Natural killer cell treated with Interleukin-12 subunit alpha and Interleukin-12 subunit beta and Interleukin-15 and Interleukin-18, amount 100 ng/mL, for 72 hours (primary cell): ENCODE measurements at regions not wholly inside any gene's neighbourhood (a gene's known extent, or its start where the extent isn't known, plus 50 kb on each side); places are given as distances from the start of the nearest gene placed in this dataset.
A peak's percentile ranks its signal among the peaks of the same experiment; 100 is the strongest.

Experiments
- ATAC-seq, 2 donors: fragments of 150-1000 bp; cut with Tn5 transposase in 1 of 2; sonication (Bioruptor Pico), chemical (Tn5 transposase) in 1 of 2; 2 replicates each; pipeline ENCODE4 v1.10.0; 2021
- DNase-seq: peaks from one replicate; pipeline ENCODE4 v3.0.0; 2022; ENCODE audit warnings: low spot score
- H3K27ac Mint-ChIP-seq, 2 donors: 1 replicate in 1 of 2; 2 replicates in 1 of 2; pipeline ENCODE4 v1.8.0; 2022; ENCODE audit warnings: mixed read lengths in 2 of 2, mild to moderate bottlenecking in 1 of 2, moderate library complexity in 1 of 2
- H3K27me3 Mint-ChIP-seq, 2 donors: 1 replicate in 1 of 2; 2 replicates in 1 of 2; pipeline ENCODE4 v1.8.0; 2022; ENCODE audit warnings: mixed read lengths in 2 of 2
- H3K36me3 Mint-ChIP-seq: one replicate; pipeline ENCODE4 v1.8.0; 2022; ENCODE audit warnings: mixed read lengths
- H3K4me1 Mint-ChIP-seq, 2 donors: 1 replicate in 1 of 2; 2 replicates in 1 of 2; pipeline ENCODE4 v1.8.0; 2022; ENCODE audit warnings: low read depth in 2 of 2, mixed read lengths in 2 of 2, mild to moderate bottlenecking in 1 of 2
- H3K4me3 Mint-ChIP-seq: one replicate; pipeline ENCODE4 v1.8.0; 2022; ENCODE audit warnings: mixed read lengths
- H3K9me3 Mint-ChIP-seq: 2 replicates; pipeline ENCODE4 v1.8.0; 2022; ENCODE audit warnings: mixed read lengths

GRCh38 chr12:131586269-131586668, 124.6 kb upstream of the SFSWAP start:
- Mint-ChIP-seq H3K36me3 (no peaks in the 10 kb centered on the region), H3K4me1 (peaks cover 3 to 9% of the 10 kb centered on the region in 2 donors), H3K27ac (no peak overlapping the region), H3K9me3 (no peaks in the 10 kb centered on the region), H3K27me3 (peaks cover 0 to 22% of the 10 kb centered on the region in 2 donors), H3K4me3 (no peak overlapping the region)
- DNase-seq: no peak
- no peak for ATAC-seq

- H3K27ac Mint-ChIP-seq: no peak overlapping the region
- H3K27me3 Mint-ChIP-seq: peaks cover 0 to 22% of the 10 kb centered on the region in 2 donors
- ATAC-seq: no peak
- H3K36me3 Mint-ChIP-seq: no peaks in the 10 kb centered on the region
- peaks cover 4 to 9% of the 10 kb centered on the region in 2 donors for H3K4me1 Mint-ChIP-seq
- no peaks in the 10 kb centered on the region for H3K9me3 Mint-ChIP-seq
- no peak overlapping the region for H3K4me3 Mint-ChIP-seq
- DNase-seq: no peak
Measured at GRCh38 chr12:131586761-131587160, 124.1 kb upstream of the SFSWAP start.

- Mint-ChIP-seq H3K4me3 (no peak overlapping the region), H3K9me3 (no peaks in the 10 kb centered on the region), H3K27ac (no peak overlapping the region), H3K36me3 (no peaks in the 10 kb centered on the region), H3K4me1 (peaks cover 9 to 11% of the 10 kb centered on the region in 2 donors), H3K27me3 (peaks cover 0 to 20% of the 10 kb centered on the region in 2 donors)
- ATAC-seq (no peak), DNase-seq (no peak)
Measured at GRCh38 chr12:131587565-131587964, 123.3 kb upstream of the SFSWAP start.

- H3K36me3 Mint-ChIP-seq: no peaks in the 10 kb centered on the region
- ATAC-seq (no peak), DNase-seq (no peak)
- H3K4me3 Mint-ChIP-seq: no peak overlapping the region
- peaks cover 16 to 22% of the 10 kb centered on the region in 2 donors for H3K4me1 Mint-ChIP-seq
- no peak overlapping the region for H3K27ac Mint-ChIP-seq
- peaks cover 0 to 2% of the 10 kb centered on the region in 2 donors for H3K27me3 Mint-ChIP-seq
- H3K9me3 Mint-ChIP-seq: no peaks in the 10 kb centered on the region
Measured at GRCh38 chr12:131589221-131589897, 121.5 kb upstream of the SFSWAP start.

- Mint-ChIP-seq H3K36me3 (no peaks in the 10 kb centered on the region), H3K27ac (no peak overlapping the region), H3K27me3 (no peaks in the 10 kb centered on the region), H3K4me1 (peaks cover 16 to 22% of the 10 kb centered on the region in 2 donors), H3K9me3 (no peaks in the 10 kb centered on the region), H3K4me3 (no peak overlapping the region)
- no peak for DNase-seq
- ATAC-seq: no peak
Measured at GRCh38 chr12:131589966-131590365, 120.9 kb upstream of the SFSWAP start.

GRCh38 chr12:131591136-131591535, 119.8 kb upstream of the SFSWAP start:
- Mint-ChIP-seq H3K27me3 (no peaks in the 10 kb centered on the region), H3K27ac (no peak overlapping the region), H3K4me3 (no peak overlapping the region), H3K4me1 (peaks cover 16 to 22% of the 10 kb centered on the region in 2 donors), H3K36me3 (no peaks in the 10 kb centered on the region), H3K9me3 (no peaks in the 10 kb centered on the region)
- DNase-seq (no peak), ATAC-seq (no peak)

- no peaks in the 10 kb centered on the region for H3K27me3 Mint-ChIP-seq
- no peaks in the 10 kb centered on the region for H3K36me3 Mint-ChIP-seq
- no peaks in the 10 kb centered on the region for H3K9me3 Mint-ChIP-seq
- DNase-seq (no peak), ATAC-seq (no peak)
- H3K4me3 Mint-ChIP-seq: no peak overlapping the region
- H3K27ac Mint-ChIP-seq: peak overlapping the region in 1 of 2 donors; percentile 37
- H3K4me1 Mint-ChIP-seq: peaks cover 16 to 22% of the 10 kb centered on the region in 2 donors
Measured at GRCh38 chr12:131591714-131592709, 118.9 kb upstream of the SFSWAP start.

GRCh38 chr12:131592972-131593371, 117.9 kb upstream of the SFSWAP start:
- Mint-ChIP-seq H3K4me3 (peak overlapping the region; percentile 5), H3K4me1 (peaks cover 16 to 22% of the 10 kb centered on the region in 2 donors), H3K27me3 (no peaks in the 10 kb centered on the region), H3K9me3 (no peaks in the 10 kb centered on the region), H3K27ac (peak overlapping the region; percentile 37 to 38), H3K36me3 (no peaks in the 10 kb centered on the region)
- ATAC-seq (peak; percentile 85 to 96), DNase-seq (no peak)

- H3K36me3 Mint-ChIP-seq: no peaks in the 10 kb centered on the region
- H3K9me3 Mint-ChIP-seq: no peaks in the 10 kb centered on the region
- H3K27ac Mint-ChIP-seq: peak overlapping the region; percentile 37 to 38
- DNase-seq: no peak
- H3K27me3 Mint-ChIP-seq: no peaks in the 10 kb centered on the region
- peak overlapping the region; percentile 5 for H3K4me3 Mint-ChIP-seq
- ATAC-seq: no peak
- H3K4me1 Mint-ChIP-seq: peaks cover 16 to 22% of the 10 kb centered on the region in 2 donors
Measured at GRCh38 chr12:131593406-131593805, 117.5 kb upstream of the SFSWAP start.

- ATAC-seq: no peak
- DNase-seq: no peak
- H3K9me3 Mint-ChIP-seq: no peaks in the 10 kb centered on the region
- no peaks in the 10 kb centered on the region for H3K27me3 Mint-ChIP-seq
- H3K36me3 Mint-ChIP-seq: no peaks in the 10 kb centered on the region
- no peak overlapping the region for H3K4me3 Mint-ChIP-seq
- no peak overlapping the region for H3K27ac Mint-ChIP-seq
- H3K4me1 Mint-ChIP-seq: peaks cover 16 to 36% of the 10 kb centered on the region in 2 donors
Measured at GRCh38 chr12:131596115-131596514, 114.8 kb upstream of the SFSWAP start.

- Mint-ChIP-seq H3K9me3 (no peaks in the 10 kb centered on the region), H3K36me3 (no peaks in the 10 kb centered on the region), H3K27ac (no peak overlapping the region), H3K4me1 (peaks cover 19 to 32% of the 10 kb centered on the region in 2 donors), H3K27me3 (no peaks in the 10 kb centered on the region), H3K4me3 (no peak overlapping the region)
- DNase-seq (no peak), ATAC-seq (no peak)
Measured at GRCh38 chr12:131597333-131597732, 113.6 kb upstream of the SFSWAP start.

GRCh38 chr12:131598717-131599116, 112.2 kb upstream of the SFSWAP start:
- Mint-ChIP-seq H3K27ac (no peak overlapping the region), H3K4me3 (no peak overlapping the region), H3K36me3 (no peaks in the 10 kb centered on the region), H3K9me3 (no peaks in the 10 kb centered on the region), H3K4me1 (peaks cover 20 to 31% of the 10 kb centered on the region in 2 donors), H3K27me3 (no peaks in the 10 kb centered on the region)
- no peak for DNase-seq
- no peak for ATAC-seq

GRCh38 chr12:131599190-131600159, 111.4 kb upstream of the SFSWAP start:
- no peak overlapping the region for H3K4me3 Mint-ChIP-seq
- no peaks in the 10 kb centered on the region for H3K9me3 Mint-ChIP-seq
- no peaks in the 10 kb centered on the region for H3K36me3 Mint-ChIP-seq
- no peak for ATAC-seq
- DNase-seq: no peak
- no peaks in the 10 kb centered on the region for H3K27me3 Mint-ChIP-seq
- no peak overlapping the region for H3K27ac Mint-ChIP-seq
- H3K4me1 Mint-ChIP-seq: peaks cover 24 to 36% of the 10 kb centered on the region in 2 donors
